ENCODE measurements at regions not wholly inside any gene's neighbourhood (a gene's known extent, or its start where the extent isn't known, plus 50 kb on each side); places are given as distances from the start of the nearest gene placed in this dataset.

DNA sequence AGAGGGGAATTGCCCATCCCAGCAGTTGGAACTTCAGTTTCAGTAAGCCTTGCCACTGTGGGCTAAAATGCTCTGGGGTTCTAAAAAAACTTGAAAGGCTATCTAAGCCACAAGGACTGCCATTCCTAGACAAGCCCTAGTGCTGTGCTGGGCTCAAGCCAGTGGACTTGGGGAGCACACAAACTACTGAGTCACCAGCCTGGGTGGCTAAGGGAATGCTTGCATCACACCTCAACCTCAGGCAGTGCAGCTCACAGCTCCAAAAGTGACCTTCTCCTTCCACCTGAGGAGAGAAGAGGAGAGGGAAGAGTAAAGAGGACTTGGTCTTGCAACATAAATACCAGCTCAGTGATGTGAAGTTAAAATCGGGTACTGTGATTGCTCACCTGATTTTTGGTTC is 116.7 kb upstream of the GLRA2 start:
- H3K27me3 ChIP-seq (ENCODE audit: insufficient read depth, low read length, poor library complexity) = no peaks in the 10 kb centered on the region
- H3K4me2 ChIP-seq (ENCODE audit: low read length) = no peak overlapping the region
- WGBS (ENCODE audit: extremely low coverage, insufficient coverage, low lambda C conversion rate) = no CpG with 5 or more reads among the region's 1 CpG
- H3K27ac ChIP-seq (ENCODE audit: low read depth, low read length) = no peak overlapping the region
- H3K79me1 ChIP-seq (ENCODE audit: low read length) = no peaks in the 10 kb centered on the region
- H4K8ac ChIP-seq (ENCODE audit: low read depth, low read length) = no peak overlapping the region
- H2BK5ac ChIP-seq (ENCODE audit: low read length) = no peak overlapping the region
- H3K79me2 ChIP-seq (ENCODE audit: control insufficient read depth, insufficient read depth, low read length) = no peaks in the 10 kb centered on the region
- no peaks in the 10 kb centered on the region for H3K4me1 ChIP-seq (ENCODE audit: control insufficient read depth, low read depth, low read length)
- no peak overlapping the region for H3K56ac ChIP-seq (ENCODE audit: low read length)
- no peaks in the 10 kb centered on the region for H3K36me3 ChIP-seq (ENCODE audit: control insufficient read depth, insufficient read depth, low read length)
- no peak overlapping the region for H3K4ac ChIP-seq (ENCODE audit: low read depth, low read length)
- no peak overlapping the region for H3K23ac ChIP-seq (ENCODE audit: low read length)
- H2AK5ac ChIP-seq (ENCODE audit: low read length) = no peak overlapping the region
- H3K9ac ChIP-seq (ENCODE audit: low read length) = no peak overlapping the region
- H4K5ac ChIP-seq (ENCODE audit: low read length) = no peak overlapping the region
- H3K4me3 ChIP-seq (ENCODE audit: low read length) = no peak overlapping the region
- no peak overlapping the region for H2BK15ac ChIP-seq (replicated peaks; ENCODE audit: low read depth)
- H2BK120ac ChIP-seq (ENCODE audit: low read depth, low read length) = no peak overlapping the region
- no peak for DNase-seq
- H3K18ac ChIP-seq (ENCODE audit: low read length) = no peak overlapping the region

DNA sequence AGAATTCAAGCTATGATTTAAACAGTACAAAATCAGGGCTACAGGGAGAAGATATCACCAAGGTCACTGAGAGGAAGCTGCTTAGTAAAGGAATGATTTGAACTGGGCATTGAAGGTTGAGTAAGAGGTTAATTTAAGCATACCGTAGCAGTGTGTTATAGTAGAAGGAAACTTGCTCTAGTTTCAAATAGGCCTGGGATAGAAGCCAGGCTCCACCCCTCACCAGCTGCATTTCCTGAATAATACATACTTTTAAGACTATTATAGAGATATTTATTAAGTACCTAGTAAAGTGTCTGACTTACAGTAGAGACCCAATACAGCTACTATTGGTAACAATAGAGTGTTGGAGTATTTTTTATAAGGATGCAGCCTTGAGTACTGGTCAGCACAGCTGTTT is 118.0 kb upstream of the GLRA2 start:
- Histone ChIP-seq H3K18ac (ENCODE audit: low read length) (no peak overlapping the region), H3K27me3 (ENCODE audit: insufficient read depth, low read length, poor library complexity) (no peaks in the 10 kb centered on the region), H3K36me3 (ENCODE audit: control insufficient read depth, insufficient read depth, low read length) (no peaks in the 10 kb centered on the region), H3K4me2 (ENCODE audit: low read length) (no peak overlapping the region), H3K4me3 (ENCODE audit: low read length) (no peak overlapping the region), H3K27ac (ENCODE audit: low read depth, low read length) (no peak overlapping the region), H2BK5ac (ENCODE audit: low read length) (no peak overlapping the region), H3K4ac (ENCODE audit: low read depth, low read length) (no peak overlapping the region), H3K4me1 (ENCODE audit: control insufficient read depth, low read depth, low read length) (no peaks in the 10 kb centered on the region), H3K9ac (ENCODE audit: low read length) (no peak overlapping the region), H2BK15ac (replicated peaks; ENCODE audit: low read depth) (no peak overlapping the region), H2BK120ac (ENCODE audit: low read depth, low read length) (no peak overlapping the region), H2AK5ac (ENCODE audit: low read length) (no peak overlapping the region), H3K79me1 (ENCODE audit: low read length) (no peaks in the 10 kb centered on the region), H3K23ac (ENCODE audit: low read length) (no peak overlapping the region), H3K79me2 (ENCODE audit: control insufficient read depth, insufficient read depth, low read length) (no peaks in the 10 kb centered on the region), H4K5ac (ENCODE audit: low read length) (no peak overlapping the region), H4K8ac (ENCODE audit: low read depth, low read length) (no peak overlapping the region), H3K56ac (ENCODE audit: low read length) (no peak overlapping the region)
- no CpG with 5 or more reads among the region's 1 CpG for WGBS (ENCODE audit: extremely low coverage, insufficient coverage, low lambda C conversion rate)
- no peak for DNase-seq

GRCh38 chrX:14409341-14409740 is 120.0 kb upstream of the GLRA2 start:
- H3K23ac ChIP-seq (ENCODE audit: low read length) = no peak overlapping the region
- WGBS (ENCODE audit: extremely low coverage, insufficient coverage, low lambda C conversion rate) = no CpG with 5 or more reads among the region's 2 CpGs
- H3K4me2 ChIP-seq (ENCODE audit: low read length) = no peak overlapping the region
- H3K27me3 ChIP-seq (ENCODE audit: insufficient read depth, low read length, poor library complexity) = no peaks in the 10 kb centered on the region
- no peaks in the 10 kb centered on the region for H3K4me1 ChIP-seq (ENCODE audit: control insufficient read depth, low read depth, low read length)
- no peaks in the 10 kb centered on the region for H3K79me1 ChIP-seq (ENCODE audit: low read length)
- no peak overlapping the region for H4K8ac ChIP-seq (ENCODE audit: low read depth, low read length)
- H3K79me2 ChIP-seq (ENCODE audit: control insufficient read depth, insufficient read depth, low read length) = no peaks in the 10 kb centered on the region
- no peak overlapping the region for H3K4ac ChIP-seq (ENCODE audit: low read depth, low read length)
- DNase-seq = no peak
- no peak overlapping the region for H3K18ac ChIP-seq (ENCODE audit: low read length)
- H3K9ac ChIP-seq (ENCODE audit: low read length) = no peak overlapping the region
- no peak overlapping the region for H2AK5ac ChIP-seq (ENCODE audit: low read length)
- no peak overlapping the region for H2BK15ac ChIP-seq (replicated peaks; ENCODE audit: low read depth)
- H3K56ac ChIP-seq (ENCODE audit: low read length) = no peak overlapping the region
- no peak overlapping the region for H3K4me3 ChIP-seq (ENCODE audit: low read length)
- no peak overlapping the region for H2BK5ac ChIP-seq (ENCODE audit: low read length)
- no peak overlapping the region for H4K5ac ChIP-seq (ENCODE audit: low read length)
- no peak overlapping the region for H2BK120ac ChIP-seq (ENCODE audit: low read depth, low read length)
- H3K27ac ChIP-seq (ENCODE audit: low read depth, low read length) = no peak overlapping the region
- H3K36me3 ChIP-seq (ENCODE audit: control insufficient read depth, insufficient read depth, low read length) = no peaks in the 10 kb centered on the region

DNA sequence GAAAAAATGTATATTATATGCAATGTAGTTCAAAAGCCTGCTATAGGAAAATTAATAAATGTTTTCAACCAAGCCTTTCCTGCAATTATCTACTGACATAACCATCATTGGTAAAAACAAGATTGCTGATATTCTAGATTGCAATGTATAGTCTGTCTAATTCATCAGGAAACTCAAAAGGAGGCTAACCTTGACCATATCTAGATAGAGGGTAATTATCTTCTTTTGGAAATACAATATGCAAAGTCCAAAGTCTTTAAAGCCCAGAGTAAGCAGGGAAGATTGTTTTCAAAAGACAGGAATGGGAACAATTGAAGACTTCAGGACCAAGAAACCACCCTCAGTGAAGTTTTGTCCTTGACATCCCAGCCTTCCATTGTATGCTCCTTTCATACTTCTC is 123.1 kb upstream of the GLRA2 start:
- Histone ChIP-seq H4K5ac (ENCODE audit: low read length) (no peak overlapping the region), H3K27ac (ENCODE audit: low read depth, low read length) (no peak overlapping the region), H3K36me3 (ENCODE audit: control insufficient read depth, insufficient read depth, low read length) (no peaks in the 10 kb centered on the region), H3K4me3 (ENCODE audit: low read length) (no peak overlapping the region), H3K4me2 (ENCODE audit: low read length) (no peak overlapping the region), H2AK5ac (ENCODE audit: low read length) (no peak overlapping the region), H3K56ac (ENCODE audit: low read length) (no peak overlapping the region), H3K4ac (ENCODE audit: low read depth, low read length) (no peak overlapping the region), H3K9ac (ENCODE audit: low read length) (no peak overlapping the region), H3K79me1 (ENCODE audit: low read length) (no peaks in the 10 kb centered on the region), H2BK15ac (replicated peaks; ENCODE audit: low read depth) (no peak overlapping the region), H2BK120ac (ENCODE audit: low read depth, low read length) (no peak overlapping the region), H4K8ac (ENCODE audit: low read depth, low read length) (no peak overlapping the region), H3K79me2 (ENCODE audit: control insufficient read depth, insufficient read depth, low read length) (no peaks in the 10 kb centered on the region), H2BK5ac (ENCODE audit: low read length) (no peak overlapping the region), H3K23ac (ENCODE audit: low read length) (no peak overlapping the region), H3K18ac (ENCODE audit: low read length) (no peak overlapping the region), H3K4me1 (ENCODE audit: control insufficient read depth, low read depth, low read length) (no peaks in the 10 kb centered on the region), H3K27me3 (ENCODE audit: insufficient read depth, low read length, poor library complexity) (no peaks in the 10 kb centered on the region)
- no peak for DNase-seq

DNA sequence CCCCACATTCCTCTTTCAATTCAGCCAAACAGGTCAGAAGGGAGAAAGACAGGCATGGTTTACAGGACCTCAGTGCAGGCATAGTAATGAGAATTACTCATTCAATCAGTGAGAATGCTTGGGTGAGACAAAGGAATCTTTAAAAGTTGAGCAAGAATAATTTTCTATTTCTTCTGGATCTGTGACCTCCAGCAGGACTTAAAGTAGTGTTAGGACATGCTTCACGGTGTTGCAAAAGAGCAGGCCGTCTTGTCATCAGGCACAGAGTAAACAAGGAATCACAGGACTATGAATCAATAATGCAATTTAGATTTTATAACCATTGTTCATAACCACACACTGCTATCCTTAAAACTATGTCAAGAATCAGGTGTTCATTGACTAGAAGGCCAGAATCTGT is 130.6 kb upstream of the GLRA2 start:
- no peak overlapping the region for H2BK5ac ChIP-seq (ENCODE audit: low read length)
- no peak overlapping the region for H3K18ac ChIP-seq (ENCODE audit: low read length)
- DNase-seq = no peak
- H3K23ac ChIP-seq (ENCODE audit: low read length) = no peak overlapping the region
- H3K79me1 ChIP-seq (ENCODE audit: low read length) = no peaks in the 10 kb centered on the region
- no peak overlapping the region for H3K4me3 ChIP-seq (ENCODE audit: low read length)
- no peak overlapping the region for H3K4ac ChIP-seq (ENCODE audit: low read depth, low read length)
- no peak overlapping the region for H3K27ac ChIP-seq (ENCODE audit: low read depth, low read length)
- H3K36me3 ChIP-seq (ENCODE audit: control insufficient read depth, insufficient read depth, low read length) = no peaks in the 10 kb centered on the region
- H2BK15ac ChIP-seq (replicated peaks; ENCODE audit: low read depth) = no peak overlapping the region
- no peak overlapping the region for H3K56ac ChIP-seq (ENCODE audit: low read length)
- no peaks in the 10 kb centered on the region for H3K27me3 ChIP-seq (ENCODE audit: insufficient read depth, low read length, poor library complexity)
- H2AK5ac ChIP-seq (ENCODE audit: low read length) = no peak overlapping the region
- H4K5ac ChIP-seq (ENCODE audit: low read length) = no peak overlapping the region
- no peaks in the 10 kb centered on the region for H3K79me2 ChIP-seq (ENCODE audit: control insufficient read depth, insufficient read depth, low read length)
- H2BK120ac ChIP-seq (ENCODE audit: low read depth, low read length) = no peak overlapping the region
- WGBS (ENCODE audit: extremely low coverage, insufficient coverage, low lambda C conversion rate) = no CpG with 5 or more reads among the region's 2 CpGs
- H3K4me2 ChIP-seq (ENCODE audit: low read length) = no peak overlapping the region
- H4K8ac ChIP-seq (ENCODE audit: low read depth, low read length) = no peak overlapping the region
- H3K9ac ChIP-seq (ENCODE audit: low read length) = no peak overlapping the region
- no peaks in the 10 kb centered on the region for H3K4me1 ChIP-seq (ENCODE audit: control insufficient read depth, low read depth, low read length)

DNA sequence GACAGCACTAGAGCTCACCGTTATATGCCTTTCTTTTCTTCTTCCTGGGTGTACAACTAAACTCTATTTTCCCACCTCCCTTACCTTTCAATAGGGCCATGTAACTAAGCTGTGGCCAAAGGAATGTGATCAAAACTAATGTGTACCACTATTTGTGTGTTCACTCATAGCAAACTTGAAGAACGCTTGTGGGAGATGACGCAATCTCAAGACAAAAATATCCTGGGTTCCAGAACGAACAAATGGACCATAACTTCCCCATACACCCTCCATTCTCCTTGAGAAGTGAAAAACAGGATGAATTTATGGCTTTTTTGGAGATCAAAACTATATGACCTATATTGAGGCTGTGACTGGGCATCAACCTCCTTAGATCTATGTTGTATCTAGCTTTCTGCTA is 139.7 kb upstream of the GLRA2 start:
- H3K27me3 ChIP-seq (ENCODE audit: insufficient read depth, low read length, poor library complexity) = no peaks in the 10 kb centered on the region
- H3K79me1 ChIP-seq (ENCODE audit: low read length) = no peaks in the 10 kb centered on the region
- H3K9ac ChIP-seq (ENCODE audit: low read length) = no peak overlapping the region
- H4K8ac ChIP-seq (ENCODE audit: low read depth, low read length) = no peak overlapping the region
- H3K4me1 ChIP-seq (ENCODE audit: control insufficient read depth, low read depth, low read length) = no peaks in the 10 kb centered on the region
- no peak overlapping the region for H3K4me3 ChIP-seq (ENCODE audit: low read length)
- no peak overlapping the region for H2BK5ac ChIP-seq (ENCODE audit: low read length)
- H3K27ac ChIP-seq (ENCODE audit: low read depth, low read length) = no peak overlapping the region
- no peak overlapping the region for H3K56ac ChIP-seq (ENCODE audit: low read length)
- no peak overlapping the region for H2BK15ac ChIP-seq (replicated peaks; ENCODE audit: low read depth)
- no peaks in the 10 kb centered on the region for H3K36me3 ChIP-seq (ENCODE audit: control insufficient read depth, insufficient read depth, low read length)
- no peak overlapping the region for H2AK5ac ChIP-seq (ENCODE audit: low read length)
- no peak overlapping the region for H3K18ac ChIP-seq (ENCODE audit: low read length)
- H3K23ac ChIP-seq (ENCODE audit: low read length) = no peak overlapping the region
- no CpG with 5 or more reads among the region's 4 CpGs for WGBS (ENCODE audit: extremely low coverage, insufficient coverage, low lambda C conversion rate)
- H2BK120ac ChIP-seq (ENCODE audit: low read depth, low read length) = no peak overlapping the region
- no peaks in the 10 kb centered on the region for H3K79me2 ChIP-seq (ENCODE audit: control insufficient read depth, insufficient read depth, low read length)
- H4K5ac ChIP-seq (ENCODE audit: low read length) = no peak overlapping the region
- no peak overlapping the region for H3K4ac ChIP-seq (ENCODE audit: low read depth, low read length)
- H3K4me2 ChIP-seq (ENCODE audit: low read length) = no peak overlapping the region
- DNase-seq = no peak
